HCT116 (cell line): ENCODE measurements at regions not wholly inside any gene's neighbourhood (a gene's known extent, or its start where the extent isn't known, plus 50 kb on each side); places are given as distances from the start of the nearest gene placed in this dataset.

Experiments used
- ATAC-seq: fragments of 200-7000 bp; cut with Tn5 transposase; 2 replicates; pipeline ENCODE4 v1.9.1; 2020; ENCODE audit warnings: mild to moderate bottlenecking, moderate library complexity
- BruUV-seq: library from RNA; stranded (reverse); fragments of 400-500 nt; replicated peaks from 2 replicates; lab custom pipeline; 2021; lab: Mats Ljungman, UMichigan
- CTCF ChIA-PET: fragments of 300-600 bp; sonication (Branson Sonifier 250); formaldehyde crosslinking; loops from one replicate; lab custom pipeline; 2021; ENCODE audit warnings: antibody characterized with exemption; lab: Charles Lee
- POLR2A ChIA-PET: fragments of 300-600, 350-600 bp; sonication (Branson Sonifier 250); formaldehyde crosslinking; loops from one replicate; lab custom pipeline; 2021; ENCODE audit warnings: antibody characterized with exemption; lab: Charles Lee
- RAD21 ChIA-PET, 2 experiments: fragments of 300-600 bp; sonication (Branson Sonifier 250); formaldehyde crosslinking; loops; one replicate each; lab custom pipeline; 2023; ENCODE audit warnings: low total read pairs in 2 of 2; ENCODE audit not compliant: uncharacterized antibody in 2 of 2, unreplicated experiment in 2 of 2, low non-redundant PET in 1 of 2; lab: Charles Lee
- DNase-seq: peaks from one replicate; pipeline ENCODE4 v3.0.0-alpha.2; 2010; ENCODE audit warnings: low read depth, low spot score
- H2AFZ ChIP-seq: fragments of 200-600 bp; shearing (Covaris generic), sonication (generic); 2 replicates; pipeline ENCODE4 v1.6.1; 2017; ENCODE audit warnings: low read depth, mixed run types, mixed read lengths, antibody characterized with exemption, low read length; ENCODE audit not compliant: poor library complexity, severe bottlenecking
- H3K27ac ChIP-seq: 2 replicates; pipeline ENCODE4 v1.5.1; 2012; ENCODE audit warnings: low read depth, low read length
- H3K27me3 ChIP-seq: fragments of 200-600 bp; sonication (generic); 2 replicates; pipeline ENCODE4 v1.6.1; 2016; ENCODE audit warnings: mixed run types, low read length, mixed read lengths; ENCODE audit not compliant: insufficient read depth
- H3K36me3 ChIP-seq, 2 experiments: fragments of 200-500 bp in 1 of 2; fragments of 200-600 bp in 1 of 2; sonication (Bioruptor generic) in 1 of 2; sonication (generic) in 1 of 2; 2 replicates each; pipeline versions ENCODE4 v1.5.1 to v1.6.1; 2014 to 2016; ENCODE audit warnings: low read length in 2 of 2, inconsistent platforms in 1 of 2, mixed read lengths in 1 of 2, mixed run types in 1 of 2; ENCODE audit not compliant: insufficient read depth in 2 of 2, control insufficient read depth in 1 of 2
- H3K4me1 ChIP-seq, 2 experiments: fragments of 200-600 bp in 1 of 2; sonication (generic) in 1 of 2; 2 replicates each; pipeline versions ENCODE4 v1.5.1 to v1.6.1; 2012 to 2017; ENCODE audit warnings: low read length in 2 of 2, inconsistent platforms in 1 of 2, mild to moderate bottlenecking in 1 of 2, mixed read lengths in 1 of 2, mixed run types in 1 of 2, moderate library complexity in 1 of 2; ENCODE audit not compliant: insufficient read depth in 2 of 2, control insufficient read depth in 1 of 2
- H3K4me2 ChIP-seq: fragments of 200-600 bp; sonication (generic); 2 replicates; pipeline ENCODE4 v1.6.1; 2017; ENCODE audit warnings: mixed run types, low read length, mixed read lengths
- H3K4me3 ChIP-seq, 2 experiments: fragments of 200-600 bp in 1 of 2; sonication (generic) in 1 of 2; replicated peaks in 1 of 2; 2 replicates each; pipeline ENCODE4 v1.5.1; 2011 to 2016; ENCODE audit warnings: low read length in 2 of 2, control low read depth in 1 of 2, low read depth in 1 of 2, mild to moderate bottlenecking in 1 of 2, mixed read lengths in 1 of 2, mixed run types in 1 of 2
- H3K79me2 ChIP-seq: fragments of 200-600 bp; sonication (generic); 2 replicates; pipeline ENCODE4 v1.6.1; 2017; ENCODE audit warnings: mild to moderate bottlenecking, mixed run types, low read length, moderate library complexity, mixed read lengths; ENCODE audit not compliant: insufficient read depth
- H3K9ac ChIP-seq: fragments of 200-600 bp; sonication (generic); 2 replicates; pipeline ENCODE4 v1.6.1; 2016; ENCODE audit warnings: low read length, mixed read lengths
- H3K9me2 ChIP-seq: fragments of 200-600 bp; sonication (generic), shearing (Covaris generic); 2 replicates; pipeline ENCODE4 v1.6.1; 2017; ENCODE audit warnings: mixed run types, mild to moderate bottlenecking, moderate library complexity; ENCODE audit not compliant: insufficient read depth
- H3K9me3 ChIP-seq, 2 experiments: fragments of 200-500 bp in 1 of 2; fragments of 200-600 bp in 1 of 2; sonication (Bioruptor generic) in 1 of 2; sonication (generic) in 1 of 2; 2 replicates each; pipeline ENCODE4 v1.6.1; 2014 to 2017; ENCODE audit warnings: low read length in 2 of 2, mixed read lengths in 2 of 2, inconsistent platforms in 1 of 2, low read depth in 1 of 2, mild to moderate bottlenecking in 1 of 2, mixed run types in 1 of 2, moderate library complexity in 1 of 2; ENCODE audit not compliant: control insufficient read depth in 1 of 2, insufficient read depth in 1 of 2
- H4K20me1 ChIP-seq: fragments of 200-600 bp; sonication (generic), shearing (Covaris generic); 2 replicates; pipeline ENCODE4 v1.6.1; 2017; ENCODE audit warnings: mixed run types, mild to moderate bottlenecking, moderate library complexity; ENCODE audit not compliant: insufficient read depth
- ATF3 ChIP-seq: IDR thresholded peaks from 2 replicates; pipeline ENCODE4 v1.6.1; 2012
- CBX3 ChIP-seq: IDR thresholded peaks from 2 replicates; pipeline ENCODE4 v1.6.1; 2012; ENCODE audit warnings: low read depth
- CEBPB ChIP-seq: IDR thresholded peaks from 2 replicates; pipeline ENCODE4 v1.6.1; 2012; ENCODE audit warnings: low read depth
- CTCF ChIP-seq, 3 experiments: fragments of 200-600 bp in 1 of 3; sonication (generic) in 1 of 3; IDR thresholded peaks in 2 of 3; conservative IDR thresholded peaks in 1 of 3; 2 replicates each; pipeline ENCODE4 v1.5.1; 2012 to 2017; ENCODE audit warnings: low read depth in 2 of 3, low read length in 2 of 3, antibody characterized with exemption in 1 of 3, borderline replicate concordance in 1 of 3, control low read depth in 1 of 3, mild to moderate bottlenecking in 1 of 3, mixed read lengths in 1 of 3, mixed run types in 1 of 3, moderate library complexity in 1 of 3; ENCODE audit not compliant: insufficient read depth in 1 of 3
- EGR1 ChIP-seq: IDR thresholded peaks from 2 replicates; pipeline ENCODE4 v1.6.1; 2012; ENCODE audit warnings: low read depth
- ELF1 ChIP-seq: IDR thresholded peaks from 2 replicates; pipeline ENCODE4 v1.6.1; 2012; ENCODE audit warnings: low read depth, borderline replicate concordance
- EZH2 ChIP-seq: fragments of 200-600 bp; sonication (generic); IDR thresholded peaks from 2 replicates; pipeline ENCODE4 v1.6.1; 2017; ENCODE audit warnings: antibody characterized with exemption, mixed run types
- FOSL1 ChIP-seq: IDR thresholded peaks from 2 replicates; pipeline ENCODE4 v1.6.1; 2012; ENCODE audit warnings: low read depth
- JUND ChIP-seq: IDR thresholded peaks from 2 replicates; pipeline ENCODE4 v1.6.1; 2012
- POLR2A ChIP-seq: IDR thresholded peaks from 2 replicates; pipeline ENCODE4 v1.7.0; 2011; ENCODE audit warnings: borderline replicate concordance; ENCODE audit not compliant: insufficient read depth, insufficient read length; ENCODE audit errors: extremely low read depth
- POLR2AphosphoS5 ChIP-seq: IDR thresholded peaks from 2 replicates; pipeline ENCODE4 v1.6.1; 2011; ENCODE audit warnings: mild to moderate bottlenecking, low read depth, low read length, moderate library complexity
- REST ChIP-seq: IDR thresholded peaks from 2 replicates; pipeline ENCODE4 v1.6.1; 2012; ENCODE audit warnings: low read depth
- SIN3A ChIP-seq: IDR thresholded peaks from 2 replicates; pipeline ENCODE4 v1.6.1; 2012; ENCODE audit warnings: low read depth
- SRF ChIP-seq: IDR thresholded peaks from 2 replicates; pipeline ENCODE4 v1.6.1; 2012; ENCODE audit warnings: low read depth
- TCF7L2 ChIP-seq: IDR thresholded peaks from 2 replicates; pipeline ENCODE4 v1.7.0; 2011; ENCODE audit warnings: borderline replicate concordance, inconsistent platforms; ENCODE audit not compliant: insufficient read depth, insufficient read length; ENCODE audit errors: extremely low read depth
- YY1 ChIP-seq: IDR thresholded peaks from 2 replicates; pipeline ENCODE4 v1.6.1; 2011; ENCODE audit warnings: low read length, low read depth, moderate library complexity, mild to moderate bottlenecking; ENCODE audit not compliant: insufficient replicate concordance; ENCODE audit errors: extremely low read depth
- ZBTB33 ChIP-seq: IDR thresholded peaks from 2 replicates; pipeline ENCODE4 v1.6.1; 2011; ENCODE audit warnings: mild to moderate bottlenecking, low read length, moderate library complexity; ENCODE audit not compliant: insufficient replicate concordance; ENCODE audit errors: extremely low read depth
- ZFX ChIP-seq: fragments of 450-650 bp; IDR thresholded peaks from 2 replicates; pipeline ENCODE4 v1.6.1; 2017
- ZNF274 ChIP-seq: fragments of 200-500 bp; sonication (Bioruptor generic); IDR thresholded peaks from 2 replicates; pipeline ENCODE4 v1.6.1; 2014; ENCODE audit warnings: mild to moderate bottlenecking, low read depth, low read length, inconsistent platforms
- intact Hi-C: fragments of 100-400 bp; cut with micrococcal nuclease; formaldehyde crosslinking; loops from 2 replicates; pipeline ENCODE4 v1.10.0; 2022

GRCh38 chr3:513301-513700 is 316.7 kb downstream of the CHL1 start:
- Histone ChIP-seq H3K9ac (no peak overlapping the region), H3K27me3 (no peaks in the 10 kb centered on the region), H3K9me3 (peaks cover 12 to 17% of the 10 kb centered on the region in 2 experiments; a peak in 2 of 4 replicates), H3K27ac (no peak overlapping the region), H3K4me1 (no peaks in the 10 kb centered on the region), H3K4me2 (no peak overlapping the region), H3K9me2 (no peaks in the 10 kb centered on the region), H3K36me3 (no peaks in the 10 kb centered on the region), H3K4me3 (no peak overlapping the region), H4K20me1 (no peaks in the 10 kb centered on the region), H3K79me2 (no peaks in the 10 kb centered on the region), H2AFZ (no peak overlapping the region)
- ChIA-PET POLR2A (no interaction called here), RAD21 (no interaction called here), CTCF (no interaction called here)
- TF ChIP-seq ZNF274 (no peak), SIN3A (no peak), ZBTB33 (no peak), TCF7L2 (no peak), FOSL1 (no peak), ATF3 (no peak), CEBPB (no peak), JUND (no peak), REST (no peak), EGR1 (no peak), SRF (no peak), ZFX (no peak), POLR2AphosphoS5 (no peak), POLR2A (no peak), YY1 (no peak), ELF1 (no peak), CBX3 (no peak), EZH2 (no peak), CTCF (IDR thresholded peaks at IDR 0.05 in 2 of 3, conservative IDR thresholded peaks at IDR 0.05 in 1 of 3; ENCODE audit: borderline replicate concordance in 1 of 3, insufficient read depth in 1 of 3, low read depth in 2 of 3, low read length in 2 of 3) (no peak)
- ATAC-seq (no peak), DNase-seq (no peak)
- intact Hi-C loops = no loop called here
- BruUV-seq = no TSS peak
